ENCODE measurements at regions not wholly inside any gene's neighbourhood (a gene's known extent, or its start where the extent isn't known, plus 50 kb on each side); places are given as distances from the start of the nearest gene placed in this dataset.

- Mint-ChIP-seq H3K4me1 (ENCODE audit: low read depth, unreplicated experiment) (no peaks in the 10 kb centered on the region), H3K27me3 (ENCODE audit: unreplicated experiment) (no peaks in the 10 kb centered on the region), H3K36me3 (ENCODE audit: insufficient read depth, unreplicated experiment) (no peaks in the 10 kb centered on the region), H3K4me3 (ENCODE audit: low read depth, unreplicated experiment) (no peak overlapping the region), H3K27ac (ENCODE audit: unreplicated experiment) (no peak overlapping the region), H3K9me3 (ENCODE audit: low read depth, unreplicated experiment) (peaks cover 7% of the 10 kb centered on the region)
- BruUV-seq (replicated peaks): no TSS peak
- no peak for DNase-seq
- CTCF ChIA-PET: no interaction called here
- intact Hi-C loops (cut with micrococcal nuclease; ENCODE audit: unreplicated experiment): no loop called here
- TF ChIP-seq CTCF (IDR thresholded peaks at IDR 0.05; ENCODE audit: unreplicated experiment): no peak
These were observed 97.2 kb downstream of the FAM170A start for GRCh38 chr5:119726544-119726943.

- Mint-ChIP-seq H3K4me1 (ENCODE audit: low read depth, unreplicated experiment) (no peaks in the 10 kb centered on the region), H3K9me3 (ENCODE audit: low read depth, unreplicated experiment) (no peaks in the 10 kb centered on the region), H3K27me3 (ENCODE audit: unreplicated experiment) (no peaks in the 10 kb centered on the region), H3K36me3 (ENCODE audit: insufficient read depth, unreplicated experiment) (no peaks in the 10 kb centered on the region), H3K27ac (ENCODE audit: unreplicated experiment) (no peak overlapping the region), H3K4me3 (ENCODE audit: low read depth, unreplicated experiment) (no peak overlapping the region)
- no peak for TF ChIP-seq CTCF (IDR thresholded peaks at IDR 0.05; ENCODE audit: unreplicated experiment)
- DNase-seq: no peak
- BruUV-seq (replicated peaks): no TSS peak
- CTCF ChIA-PET: no interaction called here
- intact Hi-C loops (cut with micrococcal nuclease; ENCODE audit: unreplicated experiment): loop anchor here (5.0 kb wide), 1 partner anchor 718 kb away; no protein-coding TSS in a partner anchor
These were observed 110.9 kb downstream of the FAM170A start for GRCh38 chr5:119740225-119740624.

GRCh38 chr5:119741691-119742090, 112.3 kb downstream of the FAM170A start:
- no peak for DNase-seq
- CTCF ChIA-PET: interaction anchor here (1.3 to 1.6 kb wide), 2 partner anchors 271 to 289 kb away, joined by 3 read pairs; no protein-coding TSS in a partner anchor
- intact Hi-C loops (cut with micrococcal nuclease; ENCODE audit: unreplicated experiment): loop anchor here (5.0 kb wide), 1 partner anchor 719 kb away; no protein-coding TSS in a partner anchor
- Mint-ChIP-seq H3K27me3 (ENCODE audit: unreplicated experiment) (no peaks in the 10 kb centered on the region), H3K4me1 (ENCODE audit: low read depth, unreplicated experiment) (no peaks in the 10 kb centered on the region), H3K9me3 (ENCODE audit: low read depth, unreplicated experiment) (no peaks in the 10 kb centered on the region), H3K36me3 (ENCODE audit: insufficient read depth, unreplicated experiment) (no peaks in the 10 kb centered on the region), H3K27ac (ENCODE audit: unreplicated experiment) (no peak overlapping the region), H3K4me3 (ENCODE audit: low read depth, unreplicated experiment) (no peak overlapping the region)
- TF ChIP-seq CTCF (IDR thresholded peaks at IDR 0.05; ENCODE audit: unreplicated experiment): no peak
- no TSS peak for BruUV-seq (replicated peaks)

- Mint-ChIP-seq H3K27ac (ENCODE audit: unreplicated experiment) (no peak overlapping the region), H3K4me1 (ENCODE audit: low read depth, unreplicated experiment) (no peaks in the 10 kb centered on the region), H3K27me3 (ENCODE audit: unreplicated experiment) (no peaks in the 10 kb centered on the region), H3K4me3 (ENCODE audit: low read depth, unreplicated experiment) (no peak overlapping the region), H3K36me3 (ENCODE audit: insufficient read depth, unreplicated experiment) (no peaks in the 10 kb centered on the region), H3K9me3 (ENCODE audit: low read depth, unreplicated experiment) (no peaks in the 10 kb centered on the region)
- no peak for TF ChIP-seq CTCF (IDR thresholded peaks at IDR 0.05; ENCODE audit: unreplicated experiment)
- intact Hi-C loops (cut with micrococcal nuclease; ENCODE audit: unreplicated experiment): loop anchor here (5.0 kb wide), 1 partner anchor 720 kb away; no protein-coding TSS in a partner anchor
- BruUV-seq (replicated peaks): no TSS peak
- CTCF ChIA-PET: interaction anchor here (1.6 kb wide), 1 partner anchor 272 kb away, joined by 3 read pairs; no protein-coding TSS in a partner anchor
- DNase-seq: no peak
These were observed 113.0 kb downstream of the FAM170A start for GRCh38 chr5:119742311-119742710.
